Mesendoderm (in vitro differentiated cells): ENCODE measurements at regions not wholly inside any gene's neighbourhood (a gene's known extent, or its start where the extent isn't known, plus 50 kb on each side); places are given as distances from the start of the nearest gene placed in this dataset.

Source experiments
- DNase-seq: peaks from one replicate; pipeline ENCODE4 v3.0.0; 2013
- H2AK5ac ChIP-seq: 2 replicates; pipeline ENCODE4 v1.6.1; 2013; ENCODE audit warnings: low read length, inconsistent platforms
- H2BK120ac ChIP-seq: 2 replicates; pipeline ENCODE4 v1.6.1; 2013; ENCODE audit warnings: low read depth, mild to moderate bottlenecking, low read length, moderate library complexity, mixed read lengths
- H2BK15ac ChIP-seq: replicated peaks from 2 replicates; pipeline ENCODE4 v1.6.1; 2013; ENCODE audit warnings: low read depth, mild to moderate bottlenecking, moderate library complexity
- H2BK5ac ChIP-seq: 2 replicates; pipeline ENCODE4 v1.6.1; 2013; ENCODE audit warnings: low read length, inconsistent platforms
- H3K18ac ChIP-seq: 2 replicates; pipeline ENCODE4 v1.6.1; 2013; ENCODE audit warnings: mild to moderate bottlenecking, low read length, mixed read lengths
- H3K23ac ChIP-seq: one replicate; pipeline ENCODE4 v1.6.1; 2013; ENCODE audit warnings: low read length
- H3K27ac ChIP-seq: 2 replicates; pipeline ENCODE4 v1.5.1; 2013; ENCODE audit warnings: low read depth, mild to moderate bottlenecking, inconsistent platforms, low read length, moderate library complexity
- H3K27me3 ChIP-seq: 2 replicates; pipeline ENCODE4 v1.6.1; 2013; ENCODE audit warnings: low read length, control low read depth, mild to moderate bottlenecking, inconsistent platforms; ENCODE audit not compliant: insufficient read depth, poor library complexity
- H3K36me3 ChIP-seq: 2 replicates; pipeline ENCODE4 v1.6.1; 2013; ENCODE audit warnings: low read length, inconsistent platforms; ENCODE audit not compliant: control insufficient read depth, insufficient read depth
- H3K4ac ChIP-seq: one replicate; pipeline ENCODE4 v1.6.1; 2013; ENCODE audit warnings: low read depth, mild to moderate bottlenecking, low read length, moderate library complexity
- H3K4me1 ChIP-seq: 2 replicates; pipeline ENCODE4 v1.6.1; 2013; ENCODE audit warnings: low read depth, low read length, inconsistent platforms; ENCODE audit not compliant: control insufficient read depth
- H3K4me2 ChIP-seq: 2 replicates; pipeline ENCODE4 v1.6.1; 2013; ENCODE audit warnings: low read length
- H3K4me3 ChIP-seq: 2 replicates; pipeline ENCODE4 v1.5.1; 2013; ENCODE audit warnings: mild to moderate bottlenecking, low read length
- H3K56ac ChIP-seq: one replicate; pipeline ENCODE4 v1.6.1; 2013; ENCODE audit warnings: low read length
- H3K79me1 ChIP-seq: 2 replicates; pipeline ENCODE4 v1.6.1; 2013; ENCODE audit warnings: low read length, inconsistent platforms
- H3K79me2 ChIP-seq: 2 replicates; pipeline ENCODE4 v1.6.1; 2013; ENCODE audit warnings: mild to moderate bottlenecking, low read length; ENCODE audit not compliant: control insufficient read depth, insufficient read depth
- H3K9ac ChIP-seq: 2 replicates; pipeline ENCODE4 v1.6.1; 2013; ENCODE audit warnings: low read length, inconsistent platforms
- H4K5ac ChIP-seq: one replicate; pipeline ENCODE4 v1.6.1; 2013; ENCODE audit warnings: low read length
- H4K8ac ChIP-seq: one replicate; pipeline ENCODE4 v1.6.1; 2013; ENCODE audit warnings: low read depth, mild to moderate bottlenecking, control low read depth, low read length, moderate library complexity
- WGBS: extraction: QIAGEN DNeasy Blood & Tissue Kit; methylation state at CpG from one replicate; pipeline ENCODE4 v1.1.7; 2013; ENCODE audit warnings: low lambda C conversion rate, missing lambda C conversion rate; ENCODE audit not compliant: insufficient coverage; ENCODE audit errors: extremely low coverage; 5-methylcytosine and 5-hydroxymethylcytosine counted together

- Histone ChIP-seq H2AK5ac (no peak overlapping the region), H3K27me3 (no peaks in the 10 kb centered on the region), H2BK120ac (peak overlapping the region; percentile 79), H3K56ac (no peak overlapping the region), H3K4ac (no peak overlapping the region), H3K4me3 (no peak overlapping the region), H3K79me2 (no peaks in the 10 kb centered on the region), H4K8ac (no peak overlapping the region), H4K5ac (no peak overlapping the region), H3K23ac (no peak overlapping the region), H3K9ac (no peak overlapping the region), H3K27ac (no peak overlapping the region), H3K4me1 (no peaks in the 10 kb centered on the region), H3K79me1 (no peaks in the 10 kb centered on the region), H2BK5ac (no peak overlapping the region), H3K4me2 (no peak overlapping the region), H3K36me3 (no peaks in the 10 kb centered on the region), H3K18ac (peak overlapping the region; percentile 45), H2BK15ac (no peak overlapping the region)
- DNase-seq = no peak
- WGBS = no CpG with 5 or more reads among the region's 5 CpGs
Observed at GRCh38 chr12:126454581-126454980, 1389.3 kb downstream of the AACS start.

- Histone ChIP-seq H3K56ac (no peak overlapping the region), H3K4me3 (no peak overlapping the region), H3K79me1 (no peaks in the 10 kb centered on the region), H3K36me3 (no peaks in the 10 kb centered on the region), H3K4me1 (no peaks in the 10 kb centered on the region), H2BK120ac (no peak overlapping the region), H2AK5ac (no peak overlapping the region), H3K18ac (no peak overlapping the region), H4K5ac (no peak overlapping the region), H3K4ac (no peak overlapping the region), H3K27me3 (no peaks in the 10 kb centered on the region), H2BK15ac (no peak overlapping the region), H3K79me2 (no peaks in the 10 kb centered on the region), H3K23ac (no peak overlapping the region), H2BK5ac (no peak overlapping the region), H4K8ac (no peak overlapping the region), H3K9ac (no peak overlapping the region), H3K4me2 (no peak overlapping the region), H3K27ac (no peak overlapping the region)
- no CpG with 5 or more reads among the region's 13 CpGs for WGBS
- no peak for DNase-seq
Observed at GRCh38 chr12:126457776-126458175, 1392.5 kb downstream of the AACS start.

GRCh38 chr12:126464153-126464552 is 1398.9 kb downstream of the AACS start:
- Histone ChIP-seq H3K79me2 (no peaks in the 10 kb centered on the region), H3K56ac (no peak overlapping the region), H3K27me3 (no peaks in the 10 kb centered on the region), H2AK5ac (no peak overlapping the region), H3K4me1 (no peaks in the 10 kb centered on the region), H2BK120ac (no peak overlapping the region), H3K23ac (no peak overlapping the region), H3K27ac (no peak overlapping the region), H3K9ac (no peak overlapping the region), H3K18ac (no peak overlapping the region), H2BK5ac (no peak overlapping the region), H3K4me2 (no peak overlapping the region), H2BK15ac (no peak overlapping the region), H3K79me1 (no peaks in the 10 kb centered on the region), H3K4me3 (no peak overlapping the region), H3K4ac (peak overlapping the region; percentile 16), H4K5ac (no peak overlapping the region), H4K8ac (no peak overlapping the region), H3K36me3 (no peaks in the 10 kb centered on the region)
- WGBS = no CpG with 5 or more reads among the region's 5 CpGs
- no peak for DNase-seq

- no peaks in the 10 kb centered on the region for H3K79me2 ChIP-seq
- no peaks in the 10 kb centered on the region for H3K79me1 ChIP-seq
- H4K8ac ChIP-seq = no peak overlapping the region
- H3K4me2 ChIP-seq = no peak overlapping the region
- no CpG with 5 or more reads among the region's 2 CpGs for WGBS
- no peak overlapping the region for H3K56ac ChIP-seq
- no peak overlapping the region for H3K23ac ChIP-seq
- no peaks in the 10 kb centered on the region for H3K27me3 ChIP-seq
- no peak overlapping the region for H4K5ac ChIP-seq
- H2BK120ac ChIP-seq = no peak overlapping the region
- no peak overlapping the region for H2BK15ac ChIP-seq
- no peak overlapping the region for H2BK5ac ChIP-seq
- H3K4me3 ChIP-seq = no peak overlapping the region
- no peaks in the 10 kb centered on the region for H3K36me3 ChIP-seq
- no peak overlapping the region for H3K18ac ChIP-seq
- no peak overlapping the region for H3K27ac ChIP-seq
- H3K9ac ChIP-seq = no peak overlapping the region
- no peaks in the 10 kb centered on the region for H3K4me1 ChIP-seq
- DNase-seq = no peak
- no peak overlapping the region for H3K4ac ChIP-seq
- no peak overlapping the region for H2AK5ac ChIP-seq
Observed at GRCh38 chr12:126469211-126469610, 1404.0 kb downstream of the AACS start.

- H3K4ac ChIP-seq = no peak overlapping the region
- no peak overlapping the region for H3K27ac ChIP-seq
- no peak overlapping the region for H3K4me3 ChIP-seq
- no peak overlapping the region for H3K9ac ChIP-seq
- no peak overlapping the region for H3K18ac ChIP-seq
- no CpG with 5 or more reads among the region's 3 CpGs for WGBS
- H3K4me2 ChIP-seq = no peak overlapping the region
- no peak overlapping the region for H2BK120ac ChIP-seq
- H3K23ac ChIP-seq = no peak overlapping the region
- no peak for DNase-seq
- no peak overlapping the region for H3K56ac ChIP-seq
- no peaks in the 10 kb centered on the region for H3K27me3 ChIP-seq
- no peak overlapping the region for H4K8ac ChIP-seq
- no peak overlapping the region for H2BK5ac ChIP-seq
- no peaks in the 10 kb centered on the region for H3K4me1 ChIP-seq
- H4K5ac ChIP-seq = no peak overlapping the region
- no peak overlapping the region for H2BK15ac ChIP-seq
- H3K36me3 ChIP-seq = no peaks in the 10 kb centered on the region
- no peaks in the 10 kb centered on the region for H3K79me1 ChIP-seq
- H3K79me2 ChIP-seq = no peaks in the 10 kb centered on the region
- no peak overlapping the region for H2AK5ac ChIP-seq
Observed at GRCh38 chr12:126474703-126475102, 1409.5 kb downstream of the AACS start.

GRCh38 chr12:126480451-126480850 is 1415.2 kb downstream of the AACS start:
- H4K5ac ChIP-seq = no peak overlapping the region
- H3K4me3 ChIP-seq = no peak overlapping the region
- H2AK5ac ChIP-seq = no peak overlapping the region
- no CpG with 5 or more reads among the region's 10 CpGs for WGBS
- no peak overlapping the region for H3K23ac ChIP-seq
- no peak overlapping the region for H3K4ac ChIP-seq
- H3K56ac ChIP-seq = no peak overlapping the region
- H3K18ac ChIP-seq = no peak overlapping the region
- no peaks in the 10 kb centered on the region for H3K79me1 ChIP-seq
- no peaks in the 10 kb centered on the region for H3K36me3 ChIP-seq
- no peaks in the 10 kb centered on the region for H3K4me1 ChIP-seq
- H3K4me2 ChIP-seq = no peak overlapping the region
- H3K79me2 ChIP-seq = no peaks in the 10 kb centered on the region
- peak; percentile 79 for DNase-seq
- H2BK15ac ChIP-seq = no peak overlapping the region
- no peak overlapping the region for H2BK5ac ChIP-seq
- H2BK120ac ChIP-seq = no peak overlapping the region
- no peak overlapping the region for H4K8ac ChIP-seq
- no peak overlapping the region for H3K9ac ChIP-seq
- no peaks in the 10 kb centered on the region for H3K27me3 ChIP-seq
- H3K27ac ChIP-seq = no peak overlapping the region
